Sigmoid colon (tissue), 4 donors: ENCODE measurements at regions not wholly inside any gene's neighbourhood (a gene's known extent, or its start where the extent isn't known, plus 50 kb on each side); places are given as distances from the start of the nearest gene placed in this dataset.

Experiments
- CTCF ChIP-seq, 4 experiments: fragments of 450-650 bp in 3 of 4; fragments of 200-600 bp in 1 of 4; IDR thresholded peaks; one replicate each; pipeline ENCODE4 v1.5.1; 2016 to 2019; ENCODE audit warnings: antibody characterized with exemption in 4 of 4, mild to moderate bottlenecking in 3 of 4, moderate library complexity in 2 of 4
- POLR2AphosphoS5 ChIP-seq, 4 donors: sonication (generic); formaldehyde crosslinking; IDR thresholded peaks; one replicate each; pipeline ENCODE4 v1.6.1; 2017; ENCODE audit warnings: antibody characterized with exemption in 4 of 4

DNA sequence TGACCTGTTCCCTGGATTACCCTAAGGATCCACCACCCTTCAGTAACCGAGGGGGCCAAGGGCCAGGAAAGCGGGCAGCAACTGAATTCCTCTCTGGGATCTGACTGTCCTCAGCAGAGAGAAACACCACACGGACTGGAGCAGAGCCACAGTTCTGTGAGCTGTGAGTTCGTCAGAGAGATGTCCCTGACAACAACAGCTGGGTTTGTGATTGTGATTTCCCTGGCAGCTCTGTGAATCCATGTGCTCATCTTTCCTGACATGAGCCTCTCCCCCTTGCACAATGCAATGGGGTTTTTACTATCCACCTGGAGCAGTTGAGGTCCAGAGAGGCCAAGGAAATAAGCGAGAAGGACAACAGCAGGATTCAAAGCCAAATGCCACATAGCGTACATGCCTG lies 69.4 kb upstream of the AMPD3 start:
- TF ChIP-seq CTCF (IDR thresholded peaks at IDR 0.05), result no peak
- peak; percentile 43 to 80 (median 72) for TF ChIP-seq POLR2AphosphoS5 (IDR thresholded peaks at IDR 0.05)
